ENCODE measurements at regions not wholly inside any gene's neighbourhood (a gene's known extent, or its start where the extent isn't known, plus 50 kb on each side); places are given as distances from the start of the nearest gene placed in this dataset.

DNA sequence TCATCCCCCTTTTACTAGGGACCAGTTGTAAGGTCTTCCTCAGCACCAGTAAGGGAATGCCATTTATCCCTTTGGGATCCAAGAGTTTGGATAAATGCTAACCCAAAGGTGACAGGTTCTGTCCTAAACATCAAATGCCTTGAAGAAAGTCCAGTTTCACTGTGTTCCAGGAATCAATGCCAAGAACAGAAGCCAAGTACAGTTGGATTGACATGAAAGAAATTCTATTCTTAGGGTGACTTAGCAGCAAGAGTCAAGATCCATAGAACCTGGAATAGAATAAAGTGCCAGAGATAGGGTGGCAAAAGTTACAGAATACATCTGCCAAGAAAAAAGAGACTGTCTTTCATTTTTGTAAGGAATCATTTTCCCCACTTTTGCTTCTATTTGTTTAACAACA lies 94.9 kb upstream of the ADAMTS5 start:
- H3K27me3 Mint-ChIP-seq, result no peaks in the 10 kb centered on the region
- CTCF ChIA-PET, result no interaction called here
- no peak for ATAC-seq
- H3K27ac Mint-ChIP-seq, result no peak overlapping the region
- H3K9me3 Mint-ChIP-seq (ENCODE audit: low read depth), result peaks cover 2% of the 10 kb centered on the region
- no peak for DNase-seq
- no peaks in the 10 kb centered on the region for H3K36me3 Mint-ChIP-seq
- H3K4me3 Mint-ChIP-seq, result no peak overlapping the region
- no peaks in the 10 kb centered on the region for H3K4me1 Mint-ChIP-seq

DNA sequence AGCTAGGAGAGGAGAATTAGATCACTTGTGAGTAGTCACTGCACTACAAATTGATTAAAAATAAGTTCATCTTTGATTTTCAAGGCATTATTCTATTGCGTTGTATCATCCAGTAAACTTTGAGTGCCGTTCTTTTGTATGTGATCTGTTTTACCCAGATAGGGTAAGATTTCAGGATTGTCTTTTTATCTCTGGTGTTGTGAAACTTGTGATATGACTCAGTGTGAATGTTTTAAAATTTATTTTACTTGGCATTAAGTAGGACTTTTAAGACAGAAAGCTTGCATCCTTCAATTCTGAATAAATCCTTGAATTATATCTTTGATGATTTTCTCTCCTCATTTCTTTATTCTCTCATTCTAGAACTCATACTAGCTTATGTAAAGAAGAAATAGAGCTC lies 93.3 kb upstream of the ADAMTS5 start:
- H3K4me1 Mint-ChIP-seq, result no peaks in the 10 kb centered on the region
- H3K4me3 Mint-ChIP-seq, result no peak overlapping the region
- no peak overlapping the region for H3K27ac Mint-ChIP-seq
- no peaks in the 10 kb centered on the region for H3K36me3 Mint-ChIP-seq
- peaks cover 5% of the 10 kb centered on the region for H3K9me3 Mint-ChIP-seq (ENCODE audit: low read depth)
- CTCF ChIA-PET, result no interaction called here
- no peak for ATAC-seq
- H3K27me3 Mint-ChIP-seq, result no peaks in the 10 kb centered on the region
- no peak for DNase-seq

DNA sequence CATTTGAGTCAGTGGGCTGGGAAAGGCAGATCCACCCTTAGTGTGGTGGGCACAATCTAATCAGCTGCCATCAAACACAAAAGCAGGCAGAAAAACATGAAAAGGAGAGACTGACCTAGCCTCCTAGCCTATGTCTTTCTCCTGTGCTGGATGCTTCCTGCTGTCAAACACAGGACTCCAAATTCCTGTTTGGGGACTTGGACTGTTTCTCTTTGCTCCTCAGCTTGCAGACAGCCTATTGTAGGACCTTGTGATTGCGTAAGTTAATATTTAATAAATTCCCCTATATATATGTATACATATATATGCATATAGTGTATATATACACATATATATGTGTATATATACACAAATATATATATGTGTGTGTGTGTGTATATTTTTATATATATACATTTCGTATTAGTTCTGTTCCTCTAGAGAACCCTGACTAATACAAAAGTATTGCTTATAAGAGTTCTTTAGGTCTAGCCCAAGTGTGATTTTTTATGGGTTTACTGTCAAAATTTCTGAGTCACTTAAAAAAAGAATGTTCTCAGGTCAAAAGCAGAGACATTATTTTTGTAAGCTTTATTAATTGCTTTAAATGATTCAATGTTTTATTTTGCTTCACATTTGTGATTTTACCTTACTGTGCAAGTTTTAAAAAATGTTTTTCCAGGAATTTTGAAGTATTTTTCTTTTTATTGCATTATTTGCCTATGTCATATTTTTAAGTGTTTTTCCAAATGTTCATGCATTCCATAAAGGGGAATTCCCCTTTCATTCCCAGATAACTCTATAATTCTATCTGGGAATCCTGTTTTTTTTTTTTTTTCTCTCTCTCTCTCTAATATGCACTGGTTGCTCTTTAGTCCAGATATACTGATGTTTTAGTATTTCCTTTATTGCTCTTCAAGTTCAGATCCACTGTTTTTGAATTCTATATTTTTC lies 92.1 kb upstream of the ADAMTS5 start:
- H3K27me3 Mint-ChIP-seq, result no peaks in the 10 kb centered on the region
- no peak for ATAC-seq
- no peaks in the 10 kb centered on the region for H3K36me3 Mint-ChIP-seq
- CTCF ChIA-PET, result no interaction called here
- peaks cover 2% of the 10 kb centered on the region for H3K9me3 Mint-ChIP-seq (ENCODE audit: low read depth)
- H3K4me1 Mint-ChIP-seq, result no peaks in the 10 kb centered on the region
- no peak for DNase-seq
- no peak overlapping the region for H3K4me3 Mint-ChIP-seq
- H3K27ac Mint-ChIP-seq, result no peak overlapping the region

DNA sequence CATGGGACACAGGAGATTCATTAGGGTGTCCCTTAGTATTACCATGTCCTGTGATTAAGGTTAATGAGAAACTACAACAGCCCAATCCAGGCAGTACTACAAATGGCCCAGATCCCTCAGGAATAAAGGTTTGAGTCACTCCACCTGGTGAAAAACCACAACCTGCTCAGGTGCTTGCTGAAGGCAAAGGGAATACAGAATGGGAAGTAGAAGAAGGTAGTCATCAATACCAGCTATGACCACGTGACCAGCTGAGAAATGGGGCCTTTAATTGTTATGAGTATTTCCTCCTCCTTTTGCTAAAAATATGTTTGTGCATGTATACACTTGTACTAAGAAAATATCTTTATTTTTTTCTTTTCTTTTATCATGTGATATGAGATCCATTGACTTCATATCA lies 91.1 kb upstream of the ADAMTS5 start:
- Mint-ChIP-seq H3K36me3 (no peaks in the 10 kb centered on the region), H3K27me3 (no peaks in the 10 kb centered on the region), H3K4me1 (no peaks in the 10 kb centered on the region), H3K4me3 (no peak overlapping the region), H3K27ac (no peak overlapping the region), H3K9me3 (ENCODE audit: low read depth) (peaks cover 2% of the 10 kb centered on the region)
- ATAC-seq (no peak), DNase-seq (no peak)
- CTCF ChIA-PET, result no interaction called here

DNA sequence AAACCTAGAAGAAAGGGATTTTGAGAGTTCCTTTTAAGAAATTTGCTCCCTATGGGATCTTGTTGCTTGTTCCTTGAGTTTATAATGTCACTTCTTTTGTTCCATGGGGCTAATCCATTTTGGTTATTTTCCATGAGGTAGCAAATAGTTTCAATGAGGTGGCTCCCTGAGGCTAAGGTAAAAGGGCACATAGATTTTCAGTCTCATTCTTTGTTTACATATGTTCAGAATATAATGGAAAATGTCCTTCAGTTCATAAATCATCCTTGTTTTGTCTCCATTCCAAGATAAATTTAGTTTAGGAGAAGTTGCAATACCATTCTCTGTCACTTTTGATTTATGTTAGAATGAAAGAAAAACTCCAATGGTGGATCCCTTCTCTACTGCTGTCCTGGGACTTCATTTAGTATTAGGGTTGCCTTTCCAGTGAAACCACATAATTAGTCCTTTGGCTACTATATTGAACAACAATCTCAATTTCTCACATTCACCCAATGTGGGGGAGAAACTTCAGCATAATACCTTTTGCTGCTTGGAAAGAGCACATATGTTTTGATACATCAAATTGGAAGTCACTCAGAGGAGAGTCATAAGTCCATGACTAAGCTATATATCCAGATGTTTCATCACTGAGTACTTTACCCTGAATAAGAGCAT lies 80.9 kb upstream of the ADAMTS5 start:
- no peaks in the 10 kb centered on the region for H3K27me3 Mint-ChIP-seq
- H3K4me1 Mint-ChIP-seq, result no peaks in the 10 kb centered on the region
- no peak overlapping the region for H3K4me3 Mint-ChIP-seq

DNA sequence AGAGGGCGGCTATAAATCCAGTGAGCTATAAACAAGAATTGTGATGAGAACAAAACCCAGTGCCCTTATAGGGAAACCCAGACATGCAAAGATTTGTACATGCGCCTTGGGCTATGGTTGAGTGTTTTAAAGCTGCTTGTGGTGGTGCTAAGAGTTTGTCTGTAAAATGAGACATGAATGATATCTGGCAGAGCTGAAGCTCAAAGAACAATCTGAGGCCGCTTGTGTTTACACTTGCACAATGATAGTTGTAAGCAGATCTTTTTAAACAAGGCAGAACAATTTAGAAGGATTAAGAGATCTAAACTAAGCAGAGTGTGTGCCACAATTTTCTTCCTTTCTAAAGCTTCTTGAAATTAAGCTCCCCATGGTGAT lies 80.4 kb upstream of the ADAMTS5 start:
- no peaks in the 10 kb centered on the region for H3K27me3 Mint-ChIP-seq
- H3K4me3 Mint-ChIP-seq, result no peak overlapping the region
- DNase-seq, result no peak
- CTCF ChIA-PET, result no interaction called here
- H3K4me1 Mint-ChIP-seq, result no peaks in the 10 kb centered on the region
- no peak overlapping the region for H3K27ac Mint-ChIP-seq
- no peaks in the 10 kb centered on the region for H3K9me3 Mint-ChIP-seq (ENCODE audit: low read depth)
- ATAC-seq, result no peak
- H3K36me3 Mint-ChIP-seq, result no peaks in the 10 kb centered on the region

More for the DNA sequence above, 80.9 kb upstream of the ADAMTS5 start:
- no peak for ATAC-seq
- H3K36me3 Mint-ChIP-seq, result no peaks in the 10 kb centered on the region
- H3K9me3 Mint-ChIP-seq (ENCODE audit: low read depth), result no peaks in the 10 kb centered on the region
- no peak for DNase-seq
- CTCF ChIA-PET, result no interaction called here
- no peak overlapping the region for H3K27ac Mint-ChIP-seq

DNA sequence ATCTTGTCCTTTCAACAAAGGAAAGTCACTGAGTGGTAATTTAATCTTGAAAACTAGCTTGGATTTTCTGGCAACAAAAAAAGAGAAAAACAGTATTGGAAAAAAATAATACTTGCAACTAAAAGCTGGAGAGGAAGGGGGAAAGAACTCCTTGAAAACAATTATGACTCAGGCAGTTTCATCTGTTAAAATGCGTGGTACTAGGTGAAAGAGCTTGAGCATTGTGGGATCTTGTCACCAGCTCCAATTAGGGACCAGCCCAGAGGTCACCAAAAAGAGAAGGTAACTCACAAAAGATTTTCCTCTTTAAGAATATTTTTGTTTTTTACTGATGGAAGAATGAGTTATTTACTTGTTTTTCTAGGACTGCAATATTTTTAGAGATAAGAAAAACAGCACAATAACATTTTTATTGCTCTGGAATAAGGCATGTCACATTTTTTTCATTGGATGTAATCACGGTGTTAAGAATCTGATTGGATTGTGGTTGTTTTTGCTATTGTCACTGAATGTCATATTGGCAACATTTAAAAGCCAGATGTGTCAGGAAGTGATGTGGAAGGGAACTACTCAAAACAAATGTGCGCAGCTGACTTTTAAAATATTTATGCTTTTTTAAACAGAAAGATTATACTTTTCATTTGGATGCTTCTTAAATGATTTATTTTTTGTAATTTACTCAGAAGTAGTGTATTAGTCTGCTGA lies 78.5 kb upstream of the ADAMTS5 start:
- H3K4me1 Mint-ChIP-seq, result no peaks in the 10 kb centered on the region
- H3K27ac Mint-ChIP-seq, result no peak overlapping the region
- H3K9me3 Mint-ChIP-seq (ENCODE audit: low read depth), result no peaks in the 10 kb centered on the region
- CTCF ChIA-PET, result no interaction called here
- H3K27me3 Mint-ChIP-seq, result no peaks in the 10 kb centered on the region
- ATAC-seq (no peak), DNase-seq (no peak)
- H3K4me3 Mint-ChIP-seq, result no peak overlapping the region
- no peaks in the 10 kb centered on the region for H3K36me3 Mint-ChIP-seq

DNA sequence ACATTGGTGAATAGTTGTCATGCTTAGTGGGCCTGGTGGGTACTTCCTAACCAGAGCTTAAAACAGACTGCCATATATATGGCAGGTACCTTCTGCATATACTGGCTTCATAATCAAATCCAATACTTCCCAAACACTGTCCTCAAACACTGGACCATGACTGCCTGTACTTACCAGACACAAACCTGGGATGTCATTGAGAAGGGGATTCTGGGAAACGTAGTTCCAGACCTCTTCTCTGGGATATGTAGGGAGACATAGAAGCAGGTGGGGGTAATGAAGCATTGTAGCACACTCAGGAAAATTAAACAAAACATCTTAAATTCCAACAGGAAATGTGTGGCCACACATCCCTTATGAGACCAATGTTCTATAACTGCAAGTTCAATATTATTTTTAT lies 76.5 kb upstream of the ADAMTS5 start:
- Mint-ChIP-seq H3K4me1 (no peaks in the 10 kb centered on the region), H3K27ac (no peak overlapping the region), H3K9me3 (ENCODE audit: low read depth) (no peaks in the 10 kb centered on the region), H3K36me3 (no peaks in the 10 kb centered on the region), H3K27me3 (no peaks in the 10 kb centered on the region), H3K4me3 (no peak overlapping the region)
- DNase-seq (no peak), ATAC-seq (no peak)
- CTCF ChIA-PET, result no interaction called here

DNA sequence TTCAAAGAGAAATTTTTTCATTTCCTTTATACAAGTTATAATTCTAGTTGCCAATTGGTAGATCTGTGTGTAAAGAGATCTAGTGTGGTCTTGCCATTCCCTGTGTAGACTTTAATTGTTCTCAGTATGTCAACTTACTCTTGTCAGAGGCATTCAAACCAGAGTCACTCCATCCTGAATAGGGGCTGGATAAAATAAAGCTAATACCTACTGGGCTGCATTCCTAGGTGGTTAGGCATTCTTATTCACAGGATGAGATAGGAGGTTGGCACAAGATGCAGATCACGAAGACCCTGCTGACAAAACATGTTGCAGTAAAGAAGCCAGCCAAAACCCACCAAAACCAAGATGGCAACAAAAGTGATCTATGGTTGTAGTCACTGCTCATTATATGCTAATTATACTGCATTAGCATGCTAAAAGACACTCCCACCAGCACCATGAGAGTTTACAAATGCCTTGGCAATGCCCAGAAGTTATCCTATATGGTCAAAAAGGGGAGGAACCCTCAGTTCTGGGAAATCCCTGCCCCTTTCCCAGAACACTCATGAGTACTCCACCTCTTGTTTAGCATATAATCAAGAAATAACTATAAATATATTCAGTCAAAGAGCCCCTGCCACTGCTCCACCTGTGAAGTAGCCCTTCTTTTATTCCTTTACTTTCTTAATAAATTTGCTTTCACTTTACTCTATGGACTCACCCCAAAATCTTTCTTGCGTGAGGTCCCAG lies 74.0 kb upstream of the ADAMTS5 start:
- no peak for ATAC-seq
- no peaks in the 10 kb centered on the region for H3K36me3 Mint-ChIP-seq
- H3K27ac Mint-ChIP-seq, result no peak overlapping the region
- H3K9me3 Mint-ChIP-seq (ENCODE audit: low read depth), result no peaks in the 10 kb centered on the region
- no peak overlapping the region for H3K4me3 Mint-ChIP-seq
- CTCF ChIA-PET, result no interaction called here
- H3K4me1 Mint-ChIP-seq, result no peaks in the 10 kb centered on the region
- no peak for DNase-seq
- H3K27me3 Mint-ChIP-seq, result no peaks in the 10 kb centered on the region

DNA sequence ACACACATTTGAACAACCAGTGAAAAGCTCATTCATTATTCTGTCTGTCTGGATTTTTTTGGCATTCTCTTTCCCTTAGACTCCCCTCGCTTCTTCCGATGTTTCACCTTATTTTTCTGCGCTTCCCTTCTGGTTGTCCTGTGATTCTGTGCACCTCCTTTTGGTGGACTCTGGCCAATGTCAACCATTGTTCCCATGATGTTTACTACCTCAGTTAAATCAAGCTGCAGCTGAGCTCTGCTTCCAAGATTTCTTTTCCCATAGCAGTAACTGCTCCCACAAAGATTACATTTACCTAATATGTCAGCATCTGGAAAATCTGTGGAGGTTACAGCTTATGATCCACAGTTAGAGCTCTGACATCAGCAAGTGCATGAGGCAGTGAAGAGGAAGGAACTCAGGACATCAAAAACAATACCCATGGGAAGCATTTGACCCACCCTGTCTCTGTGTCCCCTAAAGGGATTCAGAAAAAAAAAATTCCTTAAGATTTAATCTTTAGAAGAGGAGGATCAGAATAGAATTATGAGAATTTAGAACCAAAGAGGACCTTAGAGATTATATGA lies 69.9 kb upstream of the ADAMTS5 start:
- Mint-ChIP-seq H3K36me3 (no peaks in the 10 kb centered on the region), H3K27ac (no peak overlapping the region), H3K4me1 (no peaks in the 10 kb centered on the region), H3K27me3 (no peaks in the 10 kb centered on the region), H3K9me3 (ENCODE audit: low read depth) (peaks cover 4% of the 10 kb centered on the region), H3K4me3 (no peak overlapping the region)
- ATAC-seq (no peak), DNase-seq (no peak)
- CTCF ChIA-PET, result no interaction called here

DNA sequence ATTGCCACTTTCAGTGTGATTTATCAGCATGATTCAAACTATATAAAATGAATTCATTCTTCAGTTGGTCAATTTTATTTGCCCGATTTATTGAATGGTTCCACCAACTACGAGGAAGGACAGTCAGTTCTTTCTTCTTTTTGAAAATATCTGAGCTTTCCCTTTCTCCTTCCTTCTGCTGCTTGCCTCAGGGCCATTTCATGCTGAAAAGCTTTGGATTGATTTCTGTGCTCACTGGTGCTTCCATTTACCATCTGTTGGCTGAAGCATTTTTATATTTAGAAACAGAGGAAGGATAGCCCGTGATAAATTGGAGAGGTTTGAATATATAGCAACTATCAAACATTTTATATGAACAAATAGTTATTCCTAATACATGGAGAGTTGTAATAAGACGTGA lies 68.9 kb upstream of the ADAMTS5 start:
- Mint-ChIP-seq H3K27me3 (no peaks in the 10 kb centered on the region), H3K9me3 (ENCODE audit: low read depth) (peaks cover 7% of the 10 kb centered on the region), H3K4me1 (no peaks in the 10 kb centered on the region), H3K27ac (no peak overlapping the region), H3K4me3 (no peak overlapping the region), H3K36me3 (no peaks in the 10 kb centered on the region)
- CTCF ChIA-PET, result no interaction called here
- no peak for ATAC-seq
- DNase-seq, result no peak

DNA sequence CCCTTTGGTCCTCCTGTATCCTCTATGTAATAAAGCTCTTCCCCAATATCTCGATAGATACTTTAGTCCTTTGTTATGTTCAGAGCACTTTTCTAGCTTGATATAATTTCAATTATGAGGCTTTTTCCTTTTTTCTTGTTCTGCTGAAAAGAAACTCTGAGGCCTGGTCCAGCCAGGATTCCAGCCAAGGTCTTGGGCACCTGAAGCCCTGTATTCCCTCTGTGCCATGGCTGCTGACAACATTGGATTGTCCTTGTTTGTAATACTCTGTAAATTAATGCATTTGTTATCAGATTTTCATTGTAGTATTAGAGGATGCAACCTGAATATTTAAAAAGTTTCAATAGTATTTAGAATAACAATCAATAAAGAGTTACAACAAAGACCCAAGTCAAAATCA lies 67.9 kb upstream of the ADAMTS5 start:
- Mint-ChIP-seq H3K36me3 (no peaks in the 10 kb centered on the region), H3K4me3 (no peak overlapping the region), H3K27ac (no peak overlapping the region), H3K9me3 (ENCODE audit: low read depth) (peaks cover 8% of the 10 kb centered on the region), H3K27me3 (no peaks in the 10 kb centered on the region), H3K4me1 (no peaks in the 10 kb centered on the region)
- CTCF ChIA-PET, result no interaction called here
- no peak for DNase-seq
- ATAC-seq, result no peak

DNA sequence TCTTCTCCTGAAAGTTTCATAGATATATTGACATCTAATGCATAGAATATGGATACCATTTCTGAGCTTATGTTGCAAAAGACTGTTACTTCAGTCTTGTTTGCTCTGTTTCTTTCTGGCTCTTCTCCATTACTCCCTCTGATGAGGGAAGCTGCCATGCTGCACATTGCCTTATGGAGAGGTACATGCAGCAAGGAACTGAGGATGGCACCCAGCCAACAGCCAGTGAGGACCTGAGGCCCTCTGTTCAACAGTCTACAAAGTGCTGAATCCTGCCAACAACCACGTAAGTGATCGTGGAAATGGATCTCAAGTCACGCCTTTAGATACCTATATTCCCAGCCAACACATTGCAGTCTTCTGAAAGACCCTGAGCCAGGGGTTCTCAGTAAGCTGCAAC lies 66.6 kb upstream of the ADAMTS5 start:
- Mint-ChIP-seq H3K9me3 (ENCODE audit: low read depth) (peaks cover 11% of the 10 kb centered on the region), H3K27ac (no peak overlapping the region), H3K4me3 (no peak overlapping the region), H3K27me3 (no peaks in the 10 kb centered on the region), H3K36me3 (no peaks in the 10 kb centered on the region), H3K4me1 (no peaks in the 10 kb centered on the region)
- DNase-seq (no peak), ATAC-seq (no peak)
- CTCF ChIA-PET, result no interaction called here

All from activated CD8-positive, alpha-beta memory T cell treated with anti-CD3 and anti-CD28 coated beads, Interleukin-2, amount 10 ng/mL, durations not matched to agents 7 days and 5 days (primary cell).